WTC11 (cell line): ENCODE measurements at regions not wholly inside any gene's neighbourhood (a gene's known extent, or its start where the extent isn't known, plus 50 kb on each side); places are given as distances from the start of the nearest gene placed in this dataset.

Experiments
- ATAC-seq: fragments of 200-7000 bp; cut with Tn5 transposase; 2 replicates; pipeline ENCODE4 v1.10.0; 2021; ENCODE audit warnings: mild to moderate bottlenecking, moderate library complexity
- CTCF ChIA-PET: fragments of 300-600 bp; sonication (Branson Sonifier 250); formaldehyde crosslinking; loops from one replicate; lab custom pipeline; 2021; ENCODE audit warnings: antibody characterized with exemption; lab: Charles Lee
- POLR2A ChIA-PET: fragments of 350-600 bp; sonication (Branson Sonifier 250); formaldehyde crosslinking; loops from one replicate; lab custom pipeline; 2021; ENCODE audit warnings: antibody characterized with exemption; lab: Charles Lee
- DNase-seq: peaks from one replicate; pipeline ENCODE4 v3.0.0; 2021; ENCODE audit warnings: low spot score
- H3K27ac Mint-ChIP-seq: 2 replicates; pipeline ENCODE4 v1.8.0; 2021; ENCODE audit warnings: mixed read lengths
- H3K27me3 Mint-ChIP-seq: 2 replicates; pipeline ENCODE4 v1.8.0; 2021; ENCODE audit warnings: low read depth, mild to moderate bottlenecking, moderate library complexity, mixed read lengths
- H3K36me3 Mint-ChIP-seq: 2 replicates; pipeline ENCODE4 v1.8.0; 2021; ENCODE audit warnings: mixed read lengths
- H3K4me1 Mint-ChIP-seq: 2 replicates; pipeline ENCODE4 v1.8.0; 2022; ENCODE audit warnings: mixed read lengths
- H3K4me3 Mint-ChIP-seq: 2 replicates; pipeline ENCODE4 v1.8.0; 2021; ENCODE audit warnings: mild to moderate bottlenecking, moderate library complexity, mixed read lengths
- H3K9me3 Mint-ChIP-seq: 2 replicates; pipeline ENCODE4 v1.8.0; 2021; ENCODE audit warnings: mixed read lengths
- CBFB ChIP-seq: sonication (generic); formaldehyde crosslinking; IDR thresholded peaks from 2 replicates; pipeline ENCODE4 v1.8.1; 2022; ENCODE audit warnings: mild to moderate bottlenecking, low read depth, missing genetic modification reagents
- CREB1 ChIP-seq: sonication (generic); formaldehyde crosslinking; IDR thresholded peaks from 2 replicates; pipeline ENCODE4 v1.8.0; 2023; ENCODE audit warnings: mild to moderate bottlenecking, missing genetic modification reagents
- CREM ChIP-seq: sonication (generic); formaldehyde crosslinking; IDR thresholded peaks from 2 replicates; pipeline ENCODE4 v1.8.1; 2022; ENCODE audit warnings: mild to moderate bottlenecking, missing genetic modification reagents, moderate library complexity
- ELF4 ChIP-seq: sonication (generic); formaldehyde crosslinking; IDR thresholded peaks from 2 replicates; pipeline ENCODE4 v1.8.1; 2022; ENCODE audit warnings: low read depth, mild to moderate bottlenecking, moderate library complexity, missing genetic modification reagents
- FOXJ3 ChIP-seq: sonication (generic); formaldehyde crosslinking; IDR thresholded peaks from 2 replicates; pipeline ENCODE4 v1.9.0; 2021; ENCODE audit warnings: missing genetic modification reagents, mild to moderate bottlenecking, borderline replicate concordance
- GTF2I ChIP-seq: fragments of 250-450 bp; sonication (Bioruptor Pico); conservative IDR thresholded peaks from 2 replicates; pipeline ENCODE4 v1.4.0; 2021; ENCODE audit warnings: mild to moderate bottlenecking
- MXD4 ChIP-seq: fragments of 250-450 bp; sonication (Bioruptor Pico); IDR thresholded peaks from 2 replicates; pipeline ENCODE4 v1.8.0; 2021; ENCODE audit warnings: mild to moderate bottlenecking, moderate library complexity, borderline replicate concordance
- NFE2L1 ChIP-seq: sonication (generic); formaldehyde crosslinking; IDR thresholded peaks from 2 replicates; pipeline ENCODE4 v1.8.1; 2023; ENCODE audit warnings: missing genetic modification reagents
- NFYB ChIP-seq: sonication (generic); formaldehyde crosslinking; conservative IDR thresholded peaks from 2 replicates; pipeline ENCODE4 v1.8.0; 2022; ENCODE audit warnings: low read depth, missing genetic modification reagents
- NR3C1 ChIP-seq: sonication (generic); formaldehyde crosslinking; conservative IDR thresholded peaks from 2 replicates; pipeline ENCODE4 v1.8.1; 2023; ENCODE audit warnings: low read depth, mild to moderate bottlenecking, missing genetic modification reagents
- RELA ChIP-seq: sonication (generic); formaldehyde crosslinking; IDR thresholded peaks from 2 replicates; pipeline ENCODE4 v1.8.1; 2022; ENCODE audit warnings: missing genetic modification reagents, mild to moderate bottlenecking, borderline replicate concordance
- TCF7 ChIP-seq: sonication (generic); formaldehyde crosslinking; IDR thresholded peaks from 2 replicates; pipeline ENCODE4 v1.8.0; 2022; ENCODE audit warnings: mild to moderate bottlenecking, low read depth, missing genetic modification reagents, moderate library complexity
- TEAD4 ChIP-seq: sonication (generic); formaldehyde crosslinking; IDR thresholded peaks from 2 replicates; pipeline ENCODE4 v1.8.0; 2022; ENCODE audit warnings: mild to moderate bottlenecking, missing genetic modification reagents
- TP53 ChIP-seq: sonication (generic); formaldehyde crosslinking; IDR thresholded peaks from 2 replicates; pipeline ENCODE4 v1.8.1; 2023; ENCODE audit warnings: mild to moderate bottlenecking, missing genetic modification reagents
- ZNF232 ChIP-seq: sonication (generic); formaldehyde crosslinking; IDR thresholded peaks from 2 replicates; pipeline ENCODE4 v1.8.0; 2022; ENCODE audit warnings: mild to moderate bottlenecking, missing genetic modification reagents
- ZNF263 ChIP-seq: sonication (generic); formaldehyde crosslinking; IDR thresholded peaks from 2 replicates; pipeline ENCODE4 v1.8.1; 2022; ENCODE audit warnings: low read depth, mild to moderate bottlenecking, moderate library complexity, missing genetic modification reagents
- ZNF416 ChIP-seq: fragments of 250-450 bp; sonication (Bioruptor Pico); IDR thresholded peaks from 2 replicates; pipeline ENCODE4 v1.9.0; 2021; ENCODE audit warnings: mild to moderate bottlenecking, inconsistent platforms
- ZNF671 ChIP-seq: fragments of 250-450 bp; sonication (Bioruptor Pico); IDR thresholded peaks from 2 replicates; pipeline ENCODE4 v1.8.0; 2021; ENCODE audit warnings: mild to moderate bottlenecking
- TF ChIP-seq, protein P1 (sequence below): sonication (generic); formaldehyde crosslinking; IDR thresholded peaks from 2 replicates; pipeline ENCODE4 v1.8.1; 2022; ENCODE audit warnings: mild to moderate bottlenecking, missing genetic modification reagents, moderate library complexity, borderline replicate concordance
- TF ChIP-seq, protein P2 (sequence below): sonication (generic); formaldehyde crosslinking; IDR thresholded peaks from 2 replicates; pipeline ENCODE4 v1.8.1; 2023; ENCODE audit warnings: mild to moderate bottlenecking, missing genetic modification reagents, moderate library complexity
- TF ChIP-seq, protein P3 (sequence below): fragments of 250-450 bp; sonication (Bioruptor Pico); IDR thresholded peaks from 2 replicates; pipeline ENCODE4 v2.1.2; 2022; ENCODE audit warnings: mild to moderate bottlenecking, moderate library complexity

DNA sequence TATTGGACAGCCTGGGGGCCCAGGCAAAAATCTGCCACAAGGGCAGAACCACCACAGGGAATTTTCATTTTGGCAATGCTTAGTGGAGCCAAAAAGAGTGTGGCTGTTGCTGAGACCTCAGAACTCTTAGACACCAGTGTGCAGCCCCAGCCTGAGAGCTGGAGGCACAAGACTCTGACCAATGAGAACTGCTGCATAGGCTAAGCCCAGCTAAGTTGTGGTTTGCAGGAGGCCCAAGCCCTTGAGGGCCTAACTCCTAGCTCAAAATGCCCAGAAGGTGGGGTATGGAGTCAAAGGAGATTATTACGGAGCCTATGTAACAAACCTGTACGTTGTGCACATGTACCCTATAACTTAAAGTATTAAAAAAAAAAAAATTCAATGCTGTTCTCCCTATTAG, 296.7 kb downstream of the TRAM1L1 start:
- Mint-ChIP-seq H3K27me3 (no peaks in the 10 kb centered on the region), H3K4me1 (no peaks in the 10 kb centered on the region), H3K27ac (no peak overlapping the region), H3K9me3 (no peaks in the 10 kb centered on the region), H3K36me3 (no peaks in the 10 kb centered on the region), H3K4me3 (no peak overlapping the region)
- peak; percentile 56 for ATAC-seq
- ChIA-PET CTCF (no interaction called here), POLR2A (no interaction called here)
- TF ChIP-seq FOXJ3 (CRISPR knock-in tag) (no peak), ZNF416 (CRISPR knock-in tag) (no peak), MXD4 (CRISPR knock-in tag) (no peak), TP53 (CRISPR knock-in tag) (no peak), CREB1 (CRISPR knock-in tag) (no peak), ZNF671 (CRISPR knock-in tag) (no peak), NR3C1 (CRISPR knock-in tag) (no peak), CREM (CRISPR knock-in tag) (no peak), RELA (CRISPR knock-in tag) (no peak)
- TF ChIP-seq, protein P1, sequence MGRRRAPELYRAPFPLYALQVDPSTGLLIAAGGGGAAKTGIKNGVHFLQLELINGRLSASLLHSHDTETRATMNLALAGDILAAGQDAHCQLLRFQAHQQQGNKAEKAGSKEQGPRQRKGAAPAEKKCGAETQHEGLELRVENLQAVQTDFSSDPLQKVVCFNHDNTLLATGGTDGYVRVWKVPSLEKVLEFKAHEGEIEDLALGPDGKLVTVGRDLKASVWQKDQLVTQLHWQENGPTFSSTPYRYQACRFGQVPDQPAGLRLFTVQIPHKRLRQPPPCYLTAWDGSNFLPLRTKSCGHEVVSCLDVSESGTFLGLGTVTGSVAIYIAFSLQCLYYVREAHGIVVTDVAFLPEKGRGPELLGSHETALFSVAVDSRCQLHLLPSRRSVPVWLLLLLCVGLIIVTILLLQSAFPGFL (CRISPR knock-in tag) = no peak
- TF ChIP-seq, protein P2, sequence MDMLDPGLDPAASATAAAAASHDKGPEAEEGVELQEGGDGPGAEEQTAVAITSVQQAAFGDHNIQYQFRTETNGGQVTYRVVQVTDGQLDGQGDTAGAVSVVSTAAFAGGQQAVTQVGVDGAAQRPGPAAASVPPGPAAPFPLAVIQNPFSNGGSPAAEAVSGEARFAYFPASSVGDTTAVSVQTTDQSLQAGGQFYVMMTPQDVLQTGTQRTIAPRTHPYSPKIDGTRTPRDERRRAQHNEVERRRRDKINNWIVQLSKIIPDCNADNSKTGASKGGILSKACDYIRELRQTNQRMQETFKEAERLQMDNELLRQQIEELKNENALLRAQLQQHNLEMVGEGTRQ (CRISPR knock-in tag) = no peak
- no peak for DNase-seq

DNA sequence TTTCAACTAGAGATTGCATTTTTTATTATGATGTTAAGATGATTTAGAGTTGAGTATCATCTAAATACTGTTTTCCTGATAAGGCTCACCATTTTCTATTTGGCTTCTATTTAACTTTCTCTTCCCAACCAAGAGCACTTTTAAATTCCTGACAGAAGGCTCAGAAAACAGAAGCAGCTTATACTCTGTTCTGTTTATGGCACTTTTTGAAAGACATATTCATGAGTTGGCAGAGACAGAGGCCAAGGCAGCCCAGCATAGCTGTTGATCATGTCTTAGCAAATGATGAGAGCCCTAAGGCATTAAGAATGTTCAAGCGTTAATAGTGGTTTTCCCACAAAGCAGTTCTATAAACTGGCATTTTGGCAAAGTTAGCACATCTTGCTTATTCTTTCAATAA, 330.3 kb downstream of the TRAM1L1 start:
- no peak for ATAC-seq
- POLR2A ChIA-PET = no interaction called here
- no peaks in the 10 kb centered on the region for H3K4me1 Mint-ChIP-seq

DNA sequence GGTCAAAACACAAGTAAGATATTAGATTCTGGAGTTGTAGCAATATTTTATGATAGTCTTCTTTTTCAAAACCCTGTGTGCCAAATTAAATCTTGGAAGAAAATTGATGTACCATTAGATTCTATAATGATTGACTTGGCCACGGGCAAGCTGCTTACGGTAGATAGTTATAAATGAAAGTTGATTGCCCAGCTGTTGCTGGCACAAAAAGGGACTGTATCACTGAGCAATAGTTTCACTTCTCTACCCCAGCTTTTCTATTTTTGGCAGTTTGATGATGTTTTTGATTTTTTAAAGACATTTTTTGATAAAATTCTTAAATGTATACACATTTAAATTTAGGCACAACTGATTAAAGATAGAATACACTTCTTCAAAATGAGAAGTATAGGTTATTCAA, 333.3 kb downstream of the TRAM1L1 start:
- ChIA-PET POLR2A (no interaction called here), CTCF (no interaction called here)
- no peaks in the 10 kb centered on the region for H3K4me1 Mint-ChIP-seq
- no peaks in the 10 kb centered on the region for H3K9me3 Mint-ChIP-seq
- no peaks in the 10 kb centered on the region for H3K36me3 Mint-ChIP-seq
- H3K4me3 Mint-ChIP-seq = no peak overlapping the region
- ATAC-seq = no peak
- no peak for DNase-seq
- no peak for TF ChIP-seq TEAD4 (CRISPR knock-in tag)
- TF ChIP-seq, all 79 proteins: peak for 0
- Mint-ChIP-seq H3K27me3 (no peaks in the 10 kb centered on the region), H3K27ac (no peak overlapping the region)

More for the DNA sequence above, 330.3 kb downstream of the TRAM1L1 start:
- Mint-ChIP-seq H3K4me3 (no peak overlapping the region), H3K27ac (no peak overlapping the region), H3K36me3 (no peaks in the 10 kb centered on the region), H3K9me3 (no peaks in the 10 kb centered on the region), H3K27me3 (no peaks in the 10 kb centered on the region)
- TF ChIP-seq GTF2I (CRISPR knock-in tag) = no peak
- TF ChIP-seq, protein P1 (CRISPR knock-in tag) = no peak
- TF ChIP-seq, protein P3, sequence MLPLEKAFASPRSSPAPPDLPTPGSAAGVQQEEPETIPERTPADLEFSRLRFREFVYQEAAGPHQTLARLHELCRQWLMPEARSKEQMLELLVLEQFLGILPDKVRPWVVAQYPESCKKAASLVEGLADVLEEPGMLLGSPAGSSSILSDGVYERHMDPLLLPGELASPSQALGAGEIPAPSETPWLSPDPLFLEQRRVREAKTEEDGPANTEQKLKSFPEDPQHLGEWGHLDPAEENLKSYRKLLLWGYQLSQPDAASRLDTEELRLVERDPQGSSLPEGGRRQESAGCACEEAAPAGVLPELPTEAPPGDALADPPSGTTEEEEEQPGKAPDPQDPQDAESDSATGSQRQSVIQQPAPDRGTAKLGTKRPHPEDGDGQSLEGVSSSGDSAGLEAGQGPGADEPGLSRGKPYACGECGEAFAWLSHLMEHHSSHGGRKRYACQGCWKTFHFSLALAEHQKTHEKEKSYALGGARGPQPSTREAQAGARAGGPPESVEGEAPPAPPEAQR (CRISPR knock-in tag) = no peak
- TF ChIP-seq TCF7 (CRISPR knock-in tag) = no peak
- no peak for TF ChIP-seq CBFB (CRISPR knock-in tag)
- no peak for TF ChIP-seq ZNF232 (CRISPR knock-in tag)
- TF ChIP-seq NFE2L1 = no peak
- TF ChIP-seq NFYB (CRISPR knock-in tag) = no peak
- no peak for TF ChIP-seq ELF4 (CRISPR knock-in tag)
- no peak for TF ChIP-seq ZNF263 (CRISPR knock-in tag)
- no peak for TF ChIP-seq FOXJ3 (CRISPR knock-in tag)
- DNase-seq = no peak
- CTCF ChIA-PET = no interaction called here
